ENCODE measurements at regions not wholly inside any gene's neighbourhood (a gene's known extent, or its start where the extent isn't known, plus 50 kb on each side); places are given as distances from the start of the nearest gene placed in this dataset.
"Not testable (repeated sequence)": the region's sequence is repeated elsewhere in the genome, so short reads cannot be mapped to it uniquely, and the experiment has no call there.

DNA sequence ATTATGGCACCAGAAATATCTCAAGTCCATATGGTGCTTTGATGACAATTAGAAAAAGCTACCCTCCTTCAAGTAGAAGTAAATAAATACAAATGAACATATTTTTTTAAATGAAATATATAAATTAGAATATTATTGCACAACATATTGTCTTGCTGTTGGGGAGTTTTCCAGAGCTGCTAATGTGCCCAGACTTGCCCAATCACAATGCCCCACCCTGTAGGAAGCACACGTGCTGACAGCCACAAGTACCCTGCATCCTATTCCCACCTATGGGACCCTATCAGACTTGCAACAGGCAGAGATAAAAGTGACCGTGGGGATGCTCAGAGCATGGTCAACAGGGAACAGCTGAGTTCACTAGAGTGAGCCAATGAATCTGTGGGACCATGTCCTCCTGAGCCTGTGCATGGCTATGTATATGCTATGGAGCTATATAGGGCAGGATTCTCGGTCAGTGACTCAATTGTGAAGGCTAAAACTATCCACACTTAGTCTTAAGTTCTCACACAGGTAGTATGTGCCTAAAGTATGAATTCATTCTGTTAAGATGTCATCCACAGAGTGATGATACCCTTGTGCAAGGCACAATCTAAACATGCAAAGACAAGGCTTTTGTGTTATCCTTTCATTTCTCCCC lies 336.0 kb downstream of the HGF start:
- DNase-seq (ENCODE audit: low spot score): no peak

DNA sequence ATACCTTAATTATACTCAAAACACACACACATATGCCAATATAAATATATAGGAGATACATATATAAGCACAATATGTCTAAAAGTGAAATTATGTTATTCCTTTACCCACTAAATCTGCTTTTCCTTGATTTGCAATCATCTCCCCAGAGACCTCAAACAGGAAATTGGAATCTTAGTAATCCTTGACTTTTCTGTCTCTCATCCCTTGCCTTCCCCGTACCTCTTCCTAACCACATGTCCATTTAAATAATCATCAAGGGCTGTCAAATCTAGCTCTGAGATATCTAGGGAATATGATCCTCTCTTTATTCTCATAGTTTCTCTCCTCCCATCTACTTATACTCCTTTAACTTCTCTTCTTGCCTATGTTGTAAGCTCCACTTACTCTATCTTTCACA lies 336.6 kb downstream of the HGF start:
- no peak for DNase-seq (ENCODE audit: low spot score)

DNA sequence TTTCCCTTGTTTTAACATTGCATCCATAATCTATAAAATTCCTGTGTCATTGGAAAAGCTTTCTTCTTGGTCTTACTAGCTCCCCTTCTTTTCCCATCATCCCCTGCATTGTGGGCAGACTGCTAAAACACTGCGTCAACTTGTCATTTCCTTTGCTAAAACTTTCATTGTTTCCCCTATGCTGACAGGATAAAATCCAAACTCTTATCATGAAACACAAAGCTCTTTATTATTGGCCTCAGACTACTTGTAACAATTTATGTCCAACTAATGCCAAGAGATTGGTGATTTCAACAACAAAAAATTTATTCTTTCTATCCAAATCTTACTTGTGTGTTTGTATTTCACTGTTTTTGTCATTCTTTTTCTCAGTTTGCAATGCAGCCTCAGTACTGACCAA lies 339.1 kb downstream of the HGF start:
- no peak for DNase-seq (ENCODE audit: low spot score)

GRCh38 chr7:81430150-81430549 lies 339.7 kb downstream of the HGF start:
- DNase-seq (ENCODE audit: low spot score): no peak

GRCh38 chr7:81427461-81427860 lies 342.4 kb downstream of the HGF start:
- DNase-seq (ENCODE audit: low spot score): no peak

GRCh38 chr7:81420526-81421226 lies 349.2 kb downstream of the HGF start:
- DNase-seq (ENCODE audit: low spot score): no peak

- no peak for DNase-seq (ENCODE audit: low spot score)
Observed at GRCh38 chr7:81419731-81420130, 350.1 kb downstream of the HGF start.

DNA sequence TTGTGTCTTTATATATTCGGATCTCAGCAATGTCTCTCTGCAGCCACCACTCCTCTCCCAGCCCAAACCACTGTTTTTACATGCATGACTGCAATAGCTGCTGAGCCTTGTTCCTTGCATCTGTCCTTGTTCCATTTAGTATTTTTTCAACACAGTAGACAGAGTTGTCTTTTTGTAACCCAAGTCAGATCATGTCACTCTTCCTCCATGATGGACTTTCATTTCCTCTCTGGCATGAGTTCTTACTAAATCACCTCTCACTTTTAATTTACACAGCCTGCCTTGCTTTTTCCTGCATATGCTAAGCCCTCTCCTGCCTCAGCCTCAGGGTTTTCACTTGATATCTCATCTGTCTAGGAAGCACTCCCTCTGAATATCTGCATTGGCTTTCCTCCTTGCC lies 353.2 kb downstream of the HGF start:
- no peak for DNase-seq (ENCODE audit: low spot score)

GRCh38 chr7:81415181-81415580 lies 354.7 kb downstream of the HGF start:
- no peak for DNase-seq (ENCODE audit: low spot score)

GRCh38 chr7:81414411-81414810 lies 355.4 kb downstream of the HGF start:
- DNase-seq (ENCODE audit: low spot score): no peak

DNA sequence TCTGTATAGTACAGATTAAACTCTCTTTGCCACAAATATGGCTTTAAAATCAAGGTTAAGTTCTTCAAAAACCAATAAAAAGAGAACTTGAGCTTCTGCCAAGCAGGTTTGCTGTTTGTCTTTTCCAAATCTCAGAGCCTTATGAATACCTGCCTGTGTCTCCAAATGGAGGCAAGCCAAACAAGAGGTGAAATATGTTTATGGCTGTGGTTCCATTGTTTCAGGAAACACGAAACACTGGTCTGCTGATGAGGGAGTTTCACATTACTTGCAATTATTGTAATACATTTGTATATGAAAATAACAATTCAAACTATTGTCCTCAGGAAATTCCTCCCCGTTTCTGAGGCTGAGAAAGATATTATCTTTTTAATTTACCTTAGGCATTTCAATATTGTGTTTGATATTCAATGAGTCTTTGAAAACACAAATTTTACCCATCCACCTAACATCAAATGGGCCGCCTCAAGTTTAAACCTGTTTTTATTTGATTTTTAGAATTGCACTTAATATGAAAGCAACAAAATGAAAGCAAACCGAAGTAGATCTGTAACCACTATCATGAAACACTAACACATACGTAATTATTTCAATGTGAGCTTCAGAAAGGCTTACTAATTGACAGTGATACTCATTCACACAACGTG lies 359.3 kb downstream of the HGF start:
- DNase-seq (ENCODE audit: low spot score): no peak

DNA sequence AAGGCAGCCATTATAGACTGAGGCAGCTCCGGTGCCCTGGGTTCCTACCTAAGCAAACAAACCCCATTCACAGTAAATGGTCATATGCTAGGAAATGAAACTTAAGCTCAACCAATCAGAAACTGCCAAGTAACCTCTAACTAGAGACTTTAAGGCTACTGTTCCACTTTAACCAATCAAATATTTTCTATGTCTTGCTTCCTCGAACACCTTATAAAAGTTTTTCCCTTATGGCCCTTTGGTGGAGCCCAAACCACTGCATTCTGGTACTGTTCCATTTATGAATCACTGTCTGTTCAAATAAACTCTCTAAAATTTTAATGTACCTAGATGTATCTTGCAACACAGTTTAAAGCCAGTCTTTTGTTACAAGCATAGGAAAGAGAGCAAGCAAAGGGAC lies 361.1 kb downstream of the HGF start:
- no peak for DNase-seq (ENCODE audit: low spot score)

DNA sequence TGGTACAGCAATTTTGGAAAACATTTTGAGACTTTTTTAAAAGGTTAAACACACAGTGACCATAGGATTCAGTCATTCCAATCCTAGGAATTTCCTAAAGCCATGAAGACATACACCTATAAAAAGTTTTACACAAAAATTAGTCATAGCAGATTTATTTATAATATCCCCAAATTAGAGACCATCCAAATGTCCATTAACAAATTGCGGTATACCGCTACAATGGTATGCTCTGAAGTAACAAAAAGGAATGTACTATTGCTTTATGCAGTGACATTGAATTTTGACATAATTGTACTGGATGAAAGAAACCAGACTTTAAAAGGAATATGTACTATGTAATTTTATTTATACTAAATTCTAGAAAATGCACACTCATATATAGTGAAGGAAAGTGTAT lies 362.8 kb downstream of the HGF start:
- DNase-seq (ENCODE audit: low spot score): no peak

- no peak for DNase-seq (ENCODE audit: low spot score)
Observed at GRCh38 chr7:81404669-81405068, 365.2 kb downstream of the HGF start.

DNA sequence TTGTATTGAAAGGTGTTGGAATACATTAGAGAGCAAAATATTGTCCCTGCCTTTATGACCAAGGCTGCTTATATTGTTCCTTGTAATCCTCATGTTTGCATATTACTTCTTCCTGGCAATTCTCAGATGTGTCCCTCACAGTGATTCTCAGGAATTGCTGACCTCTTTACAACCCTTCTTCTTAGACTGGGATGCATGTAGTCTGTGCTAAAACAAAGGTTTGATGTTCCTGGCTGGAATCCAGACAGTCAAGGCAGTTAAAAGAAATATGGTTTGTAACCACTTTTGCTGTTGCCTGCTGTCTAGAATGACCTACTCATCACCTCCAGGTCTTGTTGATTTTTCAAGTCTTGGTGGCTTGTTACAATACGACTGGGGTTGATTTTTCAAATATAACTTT lies 367.6 kb downstream of the HGF start:
- DNase-seq (ENCODE audit: low spot score): no peak

GRCh38 chr7:81399471-81399870 lies 370.4 kb downstream of the HGF start:
- DNase-seq (ENCODE audit: low spot score): no peak

- DNase-seq (ENCODE audit: low spot score): no peak
Observed at GRCh38 chr7:81394029-81394428, 375.8 kb downstream of the HGF start.

GRCh38 chr7:81393018-81393417 lies 376.8 kb downstream of the HGF start:
- DNase-seq (ENCODE audit: low spot score): no peak

- no peak for DNase-seq (ENCODE audit: low spot score)
Observed at GRCh38 chr7:81385370-81385769, 384.5 kb downstream of the HGF start.

GRCh38 chr7:81383846-81384245 lies 386.0 kb downstream of the HGF start:
- DNase-seq (ENCODE audit: low spot score): no peak

GRCh38 chr7:81374641-81375040 lies 395.2 kb downstream of the HGF start:
- DNase-seq (ENCODE audit: low spot score): not testable (repeated sequence)

- no peak for DNase-seq (ENCODE audit: low spot score)
Observed at GRCh38 chr7:81370822-81371221, 399.0 kb downstream of the HGF start.

DNA sequence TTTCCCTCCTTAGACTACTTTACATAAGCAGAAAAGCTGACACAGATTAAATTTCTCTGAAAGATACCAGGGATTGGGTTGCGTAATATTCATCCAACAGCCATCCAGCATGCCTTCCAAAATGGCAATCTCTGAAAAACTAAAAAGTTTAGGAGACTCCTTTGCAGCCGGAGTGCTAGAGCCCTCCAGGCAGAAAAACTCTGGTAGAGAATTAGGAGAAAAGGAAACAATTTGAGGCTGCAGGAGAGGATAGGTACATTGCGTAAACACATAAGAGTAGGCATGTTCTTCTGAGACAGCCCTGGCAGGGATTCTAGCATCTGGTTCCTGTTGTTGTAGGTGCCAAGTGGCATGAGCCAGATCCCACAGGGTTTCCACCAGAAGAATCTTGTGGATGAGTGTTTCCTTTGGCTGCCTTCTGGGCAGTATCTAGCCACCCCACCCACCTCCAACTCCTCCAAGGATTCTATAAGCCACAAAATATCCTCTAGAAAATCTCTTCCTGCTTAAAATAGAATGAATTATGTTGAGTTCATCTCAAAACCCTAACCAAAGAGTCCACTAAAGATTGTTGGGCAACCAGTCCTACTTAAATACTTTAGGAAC lies 402.4 kb downstream of the HGF start:
- DNase-seq (ENCODE audit: low spot score): no peak

Data from COLO829 (cell line).